Posterior cingulate gyrus (tissue), 11 donors: ENCODE measurements at regions not wholly inside any gene's neighbourhood (a gene's known extent, or its start where the extent isn't known, plus 50 kb on each side); places are given as distances from the start of the nearest gene placed in this dataset.
A peak's percentile ranks its signal among the peaks of the same experiment; 100 is the strongest.
"Not testable (repeated sequence)": the region's sequence is repeated elsewhere in the genome, so short reads cannot be mapped to it uniquely, and the experiment has no call there.

Experiments
- DNase-seq, 10 donors: peaks; one replicate each; pipeline versions ENCODE4 v3.0.0 to v3.0.0-alpha.2; 2020 to 2021; ENCODE audit warnings: mixed read lengths in 3 of 10
- intact Hi-C: fragments of 100-400 bp; cut with DNase I; formaldehyde crosslinking; loops from one replicate; pipeline ENCODE4 v1.15.1; 2023

DNA sequence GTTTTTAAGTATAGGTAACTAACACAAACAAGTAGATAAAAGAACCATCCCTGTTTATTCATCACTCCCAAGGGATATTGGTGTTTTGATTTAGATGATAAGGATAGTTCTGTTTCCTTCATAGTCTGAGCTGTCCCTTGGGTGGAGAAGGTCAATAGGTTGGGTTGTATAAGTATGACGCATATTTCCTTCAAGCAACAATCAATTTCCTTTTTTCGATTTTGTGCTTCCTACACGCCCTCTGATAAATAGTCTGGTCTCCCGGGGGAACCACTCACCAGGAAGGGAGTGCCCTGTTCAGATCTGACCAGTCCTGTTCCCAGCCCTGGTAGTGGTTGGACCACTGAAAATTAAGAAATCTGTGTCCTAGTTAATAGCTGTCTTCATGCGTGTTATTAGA is 378.8 kb upstream of the FAR2 start:
- intact Hi-C loops: no loop called here

GRCh38 chr12:28771968-28772367 is 377.1 kb upstream of the FAR2 start:
- DNase-seq: no peak
- intact Hi-C loops: no loop called here

More for the DNA sequence above, 378.8 kb upstream of the FAR2 start:
- DNase-seq: no peak

- DNase-seq: no peak
- intact Hi-C loops: no loop called here
Measured at GRCh38 chr12:28775556-28775955, 373.5 kb upstream of the FAR2 start.

DNA sequence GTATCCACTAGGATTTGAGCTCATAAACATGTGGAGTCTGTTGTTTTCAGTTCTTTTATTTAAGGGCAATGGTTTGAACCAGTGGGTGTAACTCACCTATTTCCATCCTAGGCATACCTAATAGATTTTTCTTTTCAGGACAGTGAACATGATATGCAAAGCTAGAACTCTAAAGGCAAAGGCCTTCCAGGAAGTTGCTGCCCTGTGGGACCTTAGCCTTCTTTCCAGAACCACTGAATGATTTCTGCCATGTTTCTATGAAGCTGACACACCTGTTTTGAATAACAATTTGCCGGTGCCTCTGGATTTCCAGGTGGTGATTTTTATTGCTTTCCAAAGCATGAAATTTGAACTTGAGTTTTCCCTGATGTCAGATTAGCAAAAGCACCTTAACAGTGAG is 372.9 kb upstream of the FAR2 start:
- intact Hi-C loops: no loop called here
- no peak for DNase-seq

DNA sequence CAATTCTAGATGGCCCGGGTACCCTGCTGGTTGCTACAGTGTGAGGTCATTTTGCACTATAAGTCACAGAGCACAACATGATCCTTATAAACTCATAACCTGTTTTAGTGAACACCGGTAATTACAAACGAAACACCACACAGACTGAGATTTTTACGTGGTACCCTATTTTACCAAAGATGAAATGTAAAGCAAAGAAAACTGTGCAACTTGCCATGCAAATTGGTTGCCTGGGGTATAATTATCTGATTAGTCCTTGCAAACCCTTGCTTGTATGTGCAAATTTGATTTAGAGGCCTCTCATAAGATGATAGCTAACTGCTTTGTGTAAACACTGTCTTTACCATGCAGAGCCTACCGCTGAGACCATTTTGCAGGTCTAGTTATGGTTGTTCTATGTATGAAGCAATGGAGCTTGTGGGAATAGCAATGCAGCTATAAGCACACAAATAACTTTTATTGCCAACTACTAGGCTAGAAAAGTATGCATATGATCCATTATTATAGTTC is 372.1 kb upstream of the FAR2 start:
- DNase-seq: no peak
- intact Hi-C loops: no loop called here

- DNase-seq: no peak
- intact Hi-C loops: no loop called here
Measured at GRCh38 chr12:28777603-28778365, 371.3 kb upstream of the FAR2 start.

- intact Hi-C loops: no loop called here
- DNase-seq: no peak
Measured at GRCh38 chr12:28780096-28780495, 369.0 kb upstream of the FAR2 start.

GRCh38 chr12:28780960-28781359 is 368.1 kb upstream of the FAR2 start:
- DNase-seq: no peak
- intact Hi-C loops: no loop called here

GRCh38 chr12:28781671-28782652 is 367.1 kb upstream of the FAR2 start:
- intact Hi-C loops: no loop called here
- DNase-seq: no peak

- intact Hi-C loops: no loop called here
- no peak for DNase-seq
Measured at GRCh38 chr12:28782812-28783211, 366.3 kb upstream of the FAR2 start.

DNA sequence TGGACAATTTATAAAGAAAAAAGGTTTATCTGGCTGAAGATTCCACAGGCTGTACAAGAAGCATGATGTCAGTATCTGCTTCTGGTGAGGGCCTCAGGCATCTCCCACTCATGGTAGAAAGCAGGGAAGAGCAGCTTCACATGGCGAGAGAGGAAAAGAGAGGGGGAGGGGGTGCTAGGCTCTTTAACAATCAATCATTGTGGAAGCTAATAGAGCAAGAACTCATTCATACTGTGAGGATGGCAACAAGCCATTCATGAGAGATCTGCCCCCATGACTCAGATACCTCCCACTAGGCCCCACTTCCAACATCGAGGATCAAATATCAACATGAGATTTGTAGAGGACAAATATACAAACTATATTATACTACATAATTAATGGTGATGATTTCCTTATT is 361.9 kb upstream of the FAR2 start:
- peak in 2 of 10 donors; percentile 19 to 20 for DNase-seq

GRCh38 chr12:28788256-28788655 is 360.8 kb upstream of the FAR2 start:
- DNase-seq, intact Hi-C loops: not testable (repeated sequence)

More for the DNA sequence above, 361.9 kb upstream of the FAR2 start:
- intact Hi-C loops: no loop called here

DNA sequence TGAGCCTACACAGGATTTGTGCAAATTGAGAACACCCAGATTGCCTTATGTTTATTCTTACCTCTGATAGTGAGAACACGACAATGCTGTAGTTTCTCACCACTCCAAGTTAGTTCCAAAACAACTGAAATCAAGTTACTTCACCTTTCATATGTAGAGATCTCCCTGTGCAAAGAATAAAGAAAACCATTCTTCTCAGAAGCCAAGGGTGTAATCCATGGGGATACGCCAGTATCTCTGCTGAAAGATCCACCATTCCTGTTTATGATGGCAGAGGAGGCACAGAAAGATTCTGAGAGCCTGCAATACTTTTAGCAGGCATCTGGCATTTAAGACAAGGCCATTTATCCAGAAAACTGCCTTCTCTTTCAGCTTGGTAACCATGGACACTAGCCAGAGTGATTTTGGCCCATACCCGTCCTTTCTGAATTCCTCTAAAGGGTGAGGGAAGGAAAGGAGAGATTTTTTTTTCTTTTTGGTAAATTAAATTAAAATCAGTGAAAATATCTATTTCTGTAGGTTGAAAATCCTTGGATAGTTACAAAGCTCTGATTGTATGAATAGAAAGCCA is 355.4 kb upstream of the FAR2 start:
- DNase-seq: no peak
- intact Hi-C loops: no loop called here

DNA sequence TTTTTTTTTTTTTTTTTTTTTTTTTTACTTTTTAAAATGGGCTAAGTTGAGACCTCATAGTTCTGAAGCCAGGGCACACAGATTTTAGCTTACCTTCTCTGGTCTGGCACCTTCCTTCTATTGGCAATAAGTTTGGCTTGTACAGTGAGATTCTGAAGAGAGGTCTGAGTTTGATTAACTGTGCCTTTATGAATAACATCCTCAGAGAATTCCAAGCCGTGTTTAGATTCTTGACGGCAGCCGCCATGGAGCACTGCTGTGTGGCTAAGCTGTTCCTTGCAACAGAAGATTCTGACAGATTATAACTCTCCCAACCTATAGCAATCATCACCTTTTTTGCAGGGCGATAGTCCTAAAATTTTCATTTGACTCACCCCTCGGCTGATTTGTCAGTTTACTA is 354.9 kb upstream of the FAR2 start:
- no peak for DNase-seq
- intact Hi-C loops: no loop called here

- intact Hi-C loops: no loop called here
- DNase-seq: no peak
Measured at GRCh38 chr12:28794786-28795185, 354.3 kb upstream of the FAR2 start.

DNA sequence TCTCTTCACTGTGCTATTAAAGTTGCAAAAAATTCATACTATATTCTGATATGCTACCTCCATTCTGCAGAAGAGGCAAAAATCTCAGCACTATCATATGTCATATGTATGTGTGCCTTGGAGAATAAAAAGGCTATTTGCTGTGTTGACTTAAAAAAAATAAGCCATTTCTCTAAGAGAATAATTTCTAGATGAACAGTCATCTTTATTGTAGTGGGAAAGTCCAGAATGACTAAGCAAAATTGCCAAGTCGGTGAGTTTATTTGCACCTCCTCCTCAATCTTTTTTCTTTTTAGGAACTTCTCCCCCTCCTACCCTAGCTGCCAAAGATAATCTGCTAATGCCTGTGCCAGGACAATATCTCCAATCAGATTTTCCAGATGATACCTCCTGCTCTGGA is 353.8 kb upstream of the FAR2 start:
- intact Hi-C loops: no loop called here
- no peak for DNase-seq

- intact Hi-C loops: no loop called here
- DNase-seq: no peak
Measured at GRCh38 chr12:28799348-28799747, 349.7 kb upstream of the FAR2 start.

- no peak for DNase-seq
- intact Hi-C loops: no loop called here
Measured at GRCh38 chr12:28800129-28800528, 348.9 kb upstream of the FAR2 start.

DNA sequence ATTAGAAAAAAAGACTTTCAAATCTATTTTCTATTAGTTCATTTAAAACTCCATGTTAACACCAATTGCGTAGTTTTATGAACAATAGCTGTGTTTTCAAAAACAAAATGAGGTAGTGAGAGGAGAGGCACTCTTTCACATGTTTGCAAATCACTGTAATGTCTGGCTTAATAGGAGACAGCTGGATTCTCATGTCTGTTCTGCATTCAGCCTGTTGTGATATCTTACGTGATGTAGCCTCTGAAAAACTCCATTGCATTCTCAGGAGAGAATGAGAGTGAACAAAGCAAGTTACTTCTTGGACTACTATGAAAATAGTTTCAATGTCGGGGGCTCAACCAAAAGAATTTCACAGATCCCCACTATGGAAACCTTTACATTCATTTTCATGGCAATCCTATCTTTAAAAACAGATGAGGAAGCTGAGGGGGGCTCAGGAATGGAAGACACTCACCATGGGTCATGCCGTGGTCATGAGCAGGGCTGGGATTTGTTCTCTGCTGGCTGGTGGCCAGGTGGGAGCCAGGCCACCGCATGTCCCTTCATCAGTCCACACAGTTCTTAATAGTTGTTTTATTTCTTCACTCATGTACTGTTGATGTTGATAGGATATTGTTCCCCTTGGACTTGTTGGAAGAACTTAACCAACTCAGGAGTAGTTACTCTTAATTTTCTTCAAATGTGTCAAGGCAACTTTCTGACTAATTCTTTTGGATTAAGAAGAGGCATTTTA is 346.2 kb upstream of the FAR2 start:
- intact Hi-C loops: no loop called here
- DNase-seq: no peak

DNA sequence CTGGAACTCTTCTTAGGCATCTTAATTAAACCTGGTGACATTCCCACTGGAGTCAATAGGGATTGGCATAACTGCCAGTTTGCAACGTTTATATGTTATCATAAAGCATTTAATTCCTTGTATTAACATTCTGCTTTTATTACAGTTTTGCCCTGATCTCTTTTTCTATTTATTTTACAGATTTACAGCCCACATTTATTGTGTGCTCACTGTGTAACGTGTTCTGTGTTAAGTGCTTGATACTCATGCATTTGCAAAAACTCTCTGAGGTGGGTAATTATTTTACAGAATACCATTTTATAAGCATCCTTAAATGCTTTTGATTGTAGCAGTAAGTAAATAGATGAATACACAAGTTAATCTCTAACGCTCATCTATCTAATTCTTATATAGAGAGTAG is 341.5 kb upstream of the FAR2 start:
- DNase-seq: no peak

More for the DNA sequence above, 341.5 kb upstream of the FAR2 start:
- intact Hi-C loops: no loop called here
